HG03095 (cell line): ENCODE measurements at regions not wholly inside any gene's neighbourhood (a gene's known extent, or its start where the extent isn't known, plus 50 kb on each side); places are given as distances from the start of the nearest gene placed in this dataset.

Experiments
- ATAC-seq: cut with Tn5 transposase; IDR thresholded peaks from one replicate; pipeline ENCODE4 v1.9.1; 2021; ENCODE audit warnings: moderate library complexity; ENCODE audit not compliant: unreplicated experiment

DNA sequence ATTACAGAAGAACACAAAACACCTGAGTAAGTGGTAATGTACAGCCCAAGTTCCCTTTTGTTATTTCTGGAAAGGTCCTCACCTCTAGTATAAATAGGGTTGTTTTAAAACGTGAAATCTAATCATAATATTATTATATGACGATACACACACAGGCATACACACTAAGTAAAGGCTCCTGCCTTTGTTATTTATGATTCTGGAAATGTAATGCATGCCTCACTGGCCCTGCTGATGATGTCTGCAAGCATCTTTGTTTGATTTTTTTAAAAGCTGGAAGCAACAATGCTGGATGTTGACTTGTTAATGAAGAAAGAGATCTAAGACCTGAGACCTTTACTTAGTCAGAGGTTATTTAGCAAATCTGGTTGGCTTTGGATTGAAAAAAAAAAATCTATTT lies 307.4 kb upstream of the SORCS1 start:
- ATAC-seq: no peak

DNA sequence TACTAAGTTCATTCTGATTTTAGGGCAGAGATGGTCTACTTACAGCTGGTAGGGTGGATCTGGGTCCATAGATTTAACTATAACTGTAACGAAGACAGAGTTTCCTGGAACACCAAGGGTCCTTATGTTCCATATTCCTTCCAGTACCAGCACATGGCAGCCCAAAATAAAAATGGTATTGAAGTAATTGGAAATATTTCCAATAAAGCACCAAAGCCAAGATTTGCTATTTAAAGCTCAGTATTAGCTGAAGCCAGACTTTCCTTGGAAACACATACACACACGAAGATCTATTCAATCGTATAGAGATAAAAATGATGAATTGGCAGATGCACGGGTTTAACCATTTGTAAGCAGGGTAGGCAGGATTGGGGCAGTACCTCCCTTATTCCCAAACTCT lies 289.1 kb upstream of the SORCS1 start:
- no peak for ATAC-seq

DNA sequence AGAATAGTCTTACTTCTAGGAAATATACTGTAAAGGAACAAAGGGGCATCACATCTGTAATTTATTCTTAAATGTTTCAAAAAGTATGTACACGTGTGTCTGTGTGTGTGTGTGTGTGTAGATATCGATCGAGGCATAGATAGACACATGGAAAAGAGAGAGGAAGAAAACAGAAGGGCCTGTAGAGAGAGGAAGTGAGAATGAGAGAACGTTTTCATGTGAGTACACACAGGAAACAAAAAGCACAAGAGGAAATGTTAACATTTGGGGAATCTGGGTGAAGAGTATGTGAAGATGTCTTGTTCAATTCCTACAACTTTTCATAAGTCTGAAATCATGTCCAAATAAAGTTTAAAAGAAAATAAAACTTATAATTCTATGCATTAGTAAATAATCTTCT lies 286.5 kb upstream of the SORCS1 start:
- ATAC-seq: no peak

DNA sequence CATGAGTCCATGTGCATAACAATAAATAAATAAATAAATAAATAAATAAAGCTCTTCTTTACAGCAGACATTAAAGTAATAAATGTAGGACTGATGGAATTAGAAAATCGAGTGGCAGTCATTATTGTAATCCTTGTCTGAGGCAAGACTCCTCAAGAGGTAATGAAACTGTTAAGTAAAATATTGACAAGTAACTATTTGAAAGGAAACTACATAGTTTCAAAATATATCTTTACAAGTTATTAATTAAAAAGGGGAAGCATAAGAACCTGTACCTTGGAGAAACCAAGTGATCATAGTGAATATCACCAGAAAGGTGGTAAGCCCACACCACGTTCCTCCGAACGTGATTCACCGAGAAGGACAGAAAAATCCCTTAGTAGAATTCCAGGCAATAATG lies 285.6 kb upstream of the SORCS1 start:
- ATAC-seq: no peak

DNA sequence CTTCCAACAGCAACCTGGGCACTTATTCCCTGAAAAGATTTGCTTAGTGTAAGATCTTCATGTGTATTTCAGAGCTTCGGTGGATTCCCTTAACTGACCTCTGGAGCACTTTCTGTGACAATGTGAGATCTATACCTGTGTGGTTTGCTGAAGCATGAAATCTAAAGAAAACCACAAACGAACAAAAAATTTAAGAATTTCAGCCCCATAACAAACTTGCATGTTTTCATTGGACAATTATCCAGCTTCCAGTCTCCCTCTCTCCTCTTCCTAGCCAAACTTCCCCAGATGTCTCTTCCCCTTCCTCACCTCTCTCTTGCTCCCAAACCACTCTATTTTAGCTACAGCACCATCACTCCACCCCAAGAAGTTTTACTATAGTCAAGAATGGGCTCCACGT lies 279.9 kb upstream of the SORCS1 start:
- ATAC-seq: no peak

DNA sequence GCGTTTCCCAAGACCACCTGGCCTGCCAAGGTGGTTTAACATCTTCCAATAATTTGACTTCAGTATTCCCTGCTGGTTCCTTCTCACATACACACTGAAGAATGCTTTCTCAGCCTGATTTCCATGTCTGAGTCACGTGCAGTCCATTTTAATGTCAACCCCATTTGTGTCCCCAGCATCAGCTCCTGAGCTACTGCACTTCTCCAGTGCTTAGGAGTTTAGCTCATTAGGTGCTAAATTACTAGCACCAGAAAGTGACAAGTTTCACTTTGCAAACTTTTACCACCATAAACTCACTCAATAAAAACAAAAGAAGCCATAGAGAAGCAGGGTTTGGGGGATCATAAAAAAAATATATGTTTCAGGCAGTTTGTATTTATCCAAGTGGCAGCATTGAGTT lies 279.3 kb upstream of the SORCS1 start:
- ATAC-seq: no peak

DNA sequence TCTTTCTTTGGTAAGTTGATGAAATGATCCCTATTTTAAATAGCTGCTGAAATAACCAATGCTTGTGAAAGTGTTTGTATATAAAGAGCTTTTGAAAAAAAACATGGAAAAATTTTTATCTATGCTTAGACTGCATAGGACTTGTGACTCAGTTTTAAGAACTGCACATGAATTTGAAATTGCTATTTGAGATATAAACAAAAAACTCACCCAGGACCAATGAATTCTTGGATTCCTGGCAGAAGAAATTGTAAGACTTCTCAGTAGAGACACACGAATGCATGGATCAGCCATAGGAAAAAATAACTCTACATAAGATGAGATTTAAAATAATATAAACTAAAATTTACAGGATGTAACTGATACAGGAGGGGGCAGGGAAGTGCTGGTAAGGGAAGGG lies 278.8 kb upstream of the SORCS1 start:
- no peak for ATAC-seq

DNA sequence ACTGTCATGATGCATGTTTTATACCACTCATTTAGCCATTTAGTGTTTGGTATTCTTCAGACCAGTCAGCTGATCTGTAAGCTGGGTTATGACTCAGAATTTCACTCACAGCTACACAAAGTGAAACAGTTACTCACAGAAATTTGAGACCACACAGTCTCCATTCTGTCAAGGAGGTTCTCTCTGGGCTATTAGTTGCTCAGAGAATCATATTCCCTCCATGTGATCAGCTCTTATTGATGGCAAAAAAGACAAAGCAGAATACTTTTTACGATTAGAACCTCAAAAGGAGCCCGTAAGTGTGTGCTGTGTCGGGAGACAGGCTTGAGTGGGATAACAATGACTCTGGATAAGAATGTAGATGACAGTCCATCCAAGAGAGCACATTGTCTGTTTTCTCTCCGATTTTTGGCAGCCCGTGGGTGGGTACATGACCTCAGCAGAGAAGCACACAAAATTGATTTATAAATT lies 277.6 kb upstream of the SORCS1 start:
- ATAC-seq: peak; percentile 97

DNA sequence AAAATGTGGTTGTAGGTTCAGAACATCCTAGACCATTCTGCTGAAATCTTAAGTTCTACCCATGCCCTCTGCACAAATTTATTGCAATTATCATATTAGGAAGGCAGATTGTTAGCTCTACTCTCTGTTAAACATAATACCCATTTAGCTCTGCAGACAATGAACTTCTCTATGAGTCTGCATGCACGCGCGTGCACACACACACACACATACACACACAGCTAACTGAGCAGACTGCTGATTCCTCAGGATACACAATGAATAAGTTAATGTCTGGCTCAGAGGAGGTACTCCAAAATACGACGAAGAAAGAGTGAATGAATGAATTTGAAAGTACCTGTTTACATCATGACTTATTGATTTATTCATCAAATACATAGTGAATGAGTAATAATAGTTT lies 276.2 kb upstream of the SORCS1 start:
- ATAC-seq: no peak

DNA sequence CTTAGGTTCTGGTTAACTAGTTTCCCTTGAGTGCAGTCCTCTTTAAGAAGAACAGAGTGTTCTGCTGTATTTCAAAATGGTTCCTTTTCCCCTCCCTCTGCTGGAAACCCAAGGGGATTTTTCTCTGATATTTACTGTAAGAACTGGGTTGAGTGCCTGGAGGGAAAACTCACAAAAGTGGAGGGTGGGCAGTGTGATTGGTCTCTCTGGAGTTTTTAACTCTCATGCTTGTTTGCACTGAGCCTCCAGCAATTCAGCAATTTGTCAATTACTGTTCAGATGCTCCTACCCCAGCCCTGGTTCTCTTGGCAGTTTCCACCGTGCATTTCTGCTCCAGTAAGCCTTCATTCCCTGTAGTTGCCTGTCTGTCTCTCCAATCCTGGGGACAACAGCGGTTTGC lies 273.4 kb upstream of the SORCS1 start:
- no peak for ATAC-seq

DNA sequence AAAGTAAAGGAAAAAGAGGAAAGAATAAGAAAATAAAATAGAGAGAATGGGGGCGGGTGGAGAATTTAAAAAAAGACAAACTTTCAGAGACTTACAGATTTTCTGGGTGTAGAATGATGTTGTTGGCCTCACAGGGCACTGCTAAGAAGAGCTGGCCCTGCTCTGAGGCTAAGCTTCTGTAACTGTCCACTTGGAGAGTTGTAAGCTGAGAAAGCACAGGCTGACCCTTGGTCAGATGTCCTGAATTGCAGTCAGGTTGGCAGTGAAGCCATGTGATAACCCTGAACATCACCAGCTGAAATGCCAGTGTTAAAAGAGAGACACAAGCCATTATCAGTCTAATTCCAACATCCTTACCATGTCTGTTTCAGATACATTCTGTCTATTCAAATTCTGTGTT lies 272.1 kb upstream of the SORCS1 start:
- ATAC-seq: no peak

DNA sequence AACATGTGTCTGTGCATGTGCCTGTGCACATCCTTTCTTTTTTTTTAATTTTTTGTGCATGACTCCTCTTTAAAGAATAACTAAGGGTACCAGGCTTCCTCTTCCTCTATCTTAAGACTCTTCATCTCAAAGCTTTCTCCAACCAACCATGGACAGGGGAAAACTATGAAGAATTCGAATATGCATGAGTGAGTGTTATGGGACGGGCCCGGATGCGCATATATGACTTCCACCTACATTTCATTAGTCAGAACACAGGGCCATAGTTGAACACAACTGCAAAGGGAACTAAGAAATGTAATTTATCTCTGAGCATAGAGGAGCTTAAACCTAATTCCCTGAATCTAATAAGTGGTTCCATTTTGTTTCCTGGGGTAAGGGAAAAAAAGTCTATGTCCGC lies 270.3 kb upstream of the SORCS1 start:
- ATAC-seq: no peak

DNA sequence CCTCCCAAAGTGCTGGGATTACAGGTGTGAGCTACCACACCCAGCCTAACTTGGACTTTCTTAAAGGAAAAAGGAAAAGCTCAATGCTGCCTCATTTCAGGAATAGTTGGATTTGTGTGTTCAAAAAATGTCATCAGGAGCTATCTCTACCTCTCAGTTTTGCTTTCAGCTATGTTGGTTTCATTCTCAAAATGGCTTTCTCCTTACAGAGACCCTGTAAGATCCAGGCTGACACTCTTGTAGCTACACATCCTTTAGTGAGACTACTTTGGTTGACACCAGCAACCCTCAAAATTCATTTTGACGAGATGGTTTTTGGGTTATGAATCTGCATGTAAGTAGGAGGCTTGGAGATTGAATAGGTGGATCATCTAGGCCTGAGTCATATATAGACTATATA lies 269.7 kb upstream of the SORCS1 start:
- no peak for ATAC-seq

DNA sequence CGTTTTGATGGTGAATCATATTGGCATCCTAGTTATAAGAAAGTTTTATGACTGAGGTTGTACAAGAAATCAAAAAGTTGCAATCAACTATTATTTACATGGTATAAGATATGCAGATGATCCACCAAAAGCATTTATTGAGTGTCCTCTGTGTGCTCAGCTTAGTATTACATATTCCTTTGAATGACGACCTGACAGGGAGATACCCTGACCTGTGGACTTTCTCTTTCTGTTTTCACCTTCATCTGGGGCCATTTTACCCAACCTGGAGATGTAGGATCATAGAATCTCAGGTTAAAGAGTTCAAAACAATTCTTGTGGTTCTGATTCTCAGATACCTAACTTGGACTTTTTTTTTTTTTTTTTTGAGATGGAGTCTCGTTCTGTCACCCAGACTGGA lies 269.1 kb upstream of the SORCS1 start:
- ATAC-seq: no peak

DNA sequence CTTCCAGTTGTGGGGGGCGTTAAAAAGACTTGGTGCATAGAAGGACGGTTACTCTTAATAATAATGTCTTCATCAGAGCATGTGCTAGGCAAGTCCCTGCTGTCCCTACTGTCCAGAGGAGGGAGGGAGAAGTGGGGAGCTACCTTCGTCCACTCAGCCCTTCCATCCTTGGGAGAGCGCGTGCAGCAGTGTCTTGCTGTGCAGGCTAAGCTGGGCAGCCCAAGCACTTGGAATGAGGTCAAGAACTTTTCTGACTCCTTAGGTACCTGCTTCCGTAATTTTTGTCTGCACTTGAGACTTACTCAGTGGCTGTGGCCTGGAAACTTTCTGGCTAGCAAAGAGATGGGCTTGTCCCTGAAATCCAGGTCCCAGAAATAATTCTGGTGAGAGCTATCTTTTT lies 265.9 kb upstream of the SORCS1 start:
- ATAC-seq: no peak

DNA sequence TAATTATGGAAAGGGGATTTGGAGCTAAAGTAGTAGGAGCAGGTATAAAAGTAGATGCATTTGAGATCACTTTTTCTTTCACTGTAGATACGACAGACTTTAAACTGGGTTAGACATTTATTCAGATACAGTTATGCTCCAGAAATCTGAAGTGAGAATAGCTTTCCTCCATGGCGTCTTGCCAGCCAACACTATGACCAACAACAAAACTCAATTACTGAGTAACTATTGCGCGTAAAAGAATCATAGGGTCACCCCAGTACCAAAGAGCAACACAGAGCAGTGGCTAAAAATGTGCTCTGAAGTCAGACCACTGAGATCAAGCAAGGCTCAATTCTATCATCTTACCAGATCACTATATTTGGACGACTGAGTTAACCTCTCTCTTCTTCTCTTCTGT lies 262.5 kb upstream of the SORCS1 start:
- no peak for ATAC-seq

DNA sequence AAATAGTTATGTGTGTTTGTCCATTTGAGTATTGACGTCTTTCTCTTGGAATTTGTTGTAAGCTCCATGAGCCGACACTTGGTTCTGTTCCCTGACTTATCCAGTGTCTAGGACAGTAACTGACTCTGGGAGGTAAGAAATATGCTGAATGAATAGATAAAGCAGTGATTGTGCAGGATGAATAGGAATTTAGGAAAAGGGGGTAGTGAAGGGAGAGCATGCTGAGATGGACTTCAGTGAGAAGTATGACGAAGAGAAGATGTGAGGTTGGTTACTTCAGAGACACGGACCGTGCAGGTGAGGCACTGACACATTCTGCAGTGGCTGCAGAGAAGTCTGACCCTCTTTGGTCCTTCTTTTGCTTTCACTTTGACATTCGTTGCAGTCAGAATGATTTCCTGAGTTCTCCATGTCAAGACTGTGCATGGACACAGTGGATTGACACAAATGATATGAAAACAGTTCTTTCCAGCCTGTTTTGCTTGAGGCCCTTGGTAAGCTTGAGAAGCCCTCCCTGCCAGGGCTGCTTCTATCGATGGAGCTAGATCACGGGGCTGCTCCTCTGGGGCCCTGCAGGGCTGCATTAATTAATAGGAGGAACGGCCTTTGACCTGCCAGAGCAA lies 261.5 kb upstream of the SORCS1 start:
- peak; percentile 52 for ATAC-seq

DNA sequence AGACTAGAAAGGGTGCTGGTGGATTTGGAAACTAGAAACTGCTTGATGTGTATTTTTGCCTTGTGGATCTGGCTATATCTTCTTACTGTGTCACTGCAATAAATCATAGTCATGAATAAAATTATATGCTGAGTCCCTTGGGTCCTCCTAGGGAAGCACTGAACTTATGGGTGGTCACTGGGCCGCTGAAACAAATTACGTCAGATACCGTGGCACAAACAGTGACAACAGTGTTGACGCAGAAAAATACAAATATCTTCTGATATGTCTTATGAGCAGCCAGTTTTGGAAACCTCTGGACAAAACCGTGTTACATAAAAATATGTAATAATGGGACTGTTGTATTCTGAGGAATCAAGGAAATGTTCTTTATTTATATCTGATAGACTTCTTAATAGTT lies 260.1 kb upstream of the SORCS1 start:
- ATAC-seq: no peak

DNA sequence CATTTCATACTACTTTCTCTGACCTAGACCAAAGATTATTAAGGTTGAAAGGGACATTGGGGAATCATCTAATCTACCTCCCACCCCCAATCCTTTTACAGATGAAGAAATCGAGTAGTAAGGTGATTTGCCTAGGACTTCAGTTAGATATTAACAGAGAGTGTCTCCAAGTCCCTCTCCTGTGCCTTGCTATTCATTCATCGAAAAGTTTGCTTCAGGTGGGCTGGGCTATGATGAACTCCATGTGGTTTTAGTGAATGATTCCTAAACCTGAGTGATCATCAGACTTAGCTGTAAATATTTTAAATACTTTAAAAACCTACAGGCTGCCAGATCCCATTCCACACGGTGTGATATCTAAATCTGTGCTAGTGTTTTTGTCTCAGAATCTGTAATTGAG lies 259.4 kb upstream of the SORCS1 start:
- no peak for ATAC-seq

DNA sequence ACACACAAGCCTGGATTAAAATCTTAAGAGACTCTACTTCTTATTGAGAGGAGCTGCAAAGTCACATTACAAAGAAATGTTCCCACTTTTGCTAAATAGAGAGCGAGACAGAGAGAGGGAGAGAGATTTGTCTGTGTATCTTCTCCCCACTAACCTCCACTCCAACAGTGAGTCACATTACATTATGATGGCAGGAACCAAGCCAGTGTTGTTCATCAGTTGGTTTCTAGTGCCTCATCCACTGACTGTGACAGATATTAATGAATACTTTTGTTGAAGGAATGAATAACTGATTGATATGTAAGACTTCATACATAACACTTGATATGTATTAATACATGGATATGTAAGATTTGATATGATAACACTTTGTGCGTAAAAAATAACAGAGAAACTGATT lies 258.2 kb upstream of the SORCS1 start:
- no peak for ATAC-seq

DNA sequence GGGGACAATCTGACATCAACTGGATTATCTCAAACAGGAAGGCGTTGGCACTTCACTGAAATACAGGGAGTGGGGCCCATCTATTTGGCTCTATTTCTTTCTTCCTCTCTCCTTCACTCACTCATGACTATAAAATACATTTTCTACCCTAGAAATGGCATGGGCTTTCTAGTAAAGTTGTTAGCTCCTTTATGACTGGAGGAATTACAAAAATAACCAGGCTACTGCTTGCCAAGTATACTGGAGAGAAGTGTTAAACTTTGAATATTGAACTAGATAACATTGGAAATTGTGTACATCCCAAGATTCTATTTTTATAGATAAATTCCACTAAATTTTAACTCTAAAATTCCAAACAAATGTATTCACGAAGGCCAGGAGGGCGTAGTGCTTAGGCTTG lies 255.7 kb upstream of the SORCS1 start:
- no peak for ATAC-seq

DNA sequence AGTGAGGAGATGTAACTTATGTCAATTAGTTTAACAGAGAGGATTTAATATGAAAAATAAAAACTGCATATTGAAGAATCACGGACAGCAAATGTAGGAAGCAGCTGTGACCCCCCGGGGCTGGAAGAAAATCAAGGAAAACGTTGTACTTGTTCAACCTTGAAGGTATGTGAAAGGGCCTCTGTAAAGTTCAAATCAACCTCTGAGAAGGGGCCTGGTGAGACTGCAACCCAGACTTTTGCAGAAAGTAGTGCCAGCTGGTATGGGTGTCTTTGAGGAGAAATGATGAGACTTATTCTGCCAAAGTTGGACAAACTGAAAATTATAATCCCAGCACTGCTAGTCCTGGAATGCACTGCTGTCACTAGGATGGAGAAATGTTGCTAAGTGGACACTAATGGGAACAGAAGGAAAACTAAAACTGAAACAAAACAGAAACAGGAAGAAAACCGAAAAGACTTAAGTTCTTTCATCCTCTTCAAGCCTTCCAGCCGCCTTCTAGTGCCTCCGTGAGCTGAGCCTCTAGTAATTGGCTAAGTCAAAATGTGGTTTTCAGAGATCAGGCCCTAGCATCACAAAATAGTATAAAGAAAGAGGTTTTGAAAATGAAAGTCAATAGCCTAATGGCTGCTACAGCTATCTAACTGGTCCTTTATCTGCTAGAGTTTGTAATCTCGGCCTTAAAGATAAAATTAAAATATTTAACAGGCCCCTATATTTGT lies 253.7 kb upstream of the SORCS1 start:
- no peak for ATAC-seq

DNA sequence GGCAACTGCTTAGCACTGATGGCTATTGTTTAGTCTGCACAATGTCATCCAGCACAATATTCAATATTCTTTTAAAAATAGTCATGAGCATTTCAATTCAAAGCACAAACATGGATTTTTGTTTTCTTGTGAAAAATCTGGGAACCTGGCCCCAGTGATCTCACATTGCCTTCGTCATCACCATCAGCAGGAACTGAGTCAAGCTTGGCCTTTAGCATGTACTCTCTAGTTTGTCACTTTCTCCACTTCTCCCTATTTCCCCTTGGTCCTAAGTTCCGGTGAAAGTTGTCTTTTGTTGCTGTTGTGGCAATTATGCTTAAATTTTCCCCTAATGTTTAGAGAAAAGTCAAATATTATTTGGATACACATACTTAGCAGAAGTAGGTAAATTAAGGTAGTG lies 252.9 kb upstream of the SORCS1 start:
- ATAC-seq: no peak
